Upper lobe of right lung (tissue), 1 donor: ENCODE measurements at regions not wholly inside any gene's neighbourhood (a gene's known extent, or its start where the extent isn't known, plus 50 kb on each side); places are given as distances from the start of the nearest gene placed in this dataset.

Source experiments
- ATAC-seq: fragments of 200-7000 bp; cut with Tn5 transposase; one replicate; pipeline ENCODE4 v1.9.1; 2020; ENCODE audit warnings: mild to moderate bottlenecking, moderate library complexity
- DNase-seq: peaks from one replicate; pipeline ENCODE4 v3.0.0-alpha.2; 2020
- H3K27ac ChIP-seq: fragments of 200-600 bp; one replicate; pipeline ENCODE4 v1.8.0; 2022
- H3K27me3 ChIP-seq: fragments of 200-600 bp; one replicate; pipeline ENCODE4 v1.8.0; 2022; ENCODE audit warnings: mild to moderate bottlenecking
- H3K36me3 ChIP-seq: fragments of 200-600 bp; one replicate; pipeline ENCODE4 v1.8.0; 2022
- H3K4me1 ChIP-seq: fragments of 200-600 bp; one replicate; pipeline ENCODE4 v1.8.0; 2022
- H3K4me3 ChIP-seq: fragments of 200-600 bp; one replicate; pipeline ENCODE4 v1.8.0; 2022; ENCODE audit warnings: mild to moderate bottlenecking
- H3K9me3 ChIP-seq: fragments of 200-600 bp; one replicate; pipeline ENCODE4 v1.8.0; 2022
- intact Hi-C: fragments of 100-400 bp; cut with DNase I; formaldehyde crosslinking; loops from one replicate; pipeline ENCODE4 v1.11.0; 2022
- TF ChIP-seq, protein P1 (sequence below): fragments of 200-600 bp; IDR thresholded peaks from one replicate; pipeline ENCODE4 v1.8.0; 2022; ENCODE audit warnings: antibody characterized with exemption
- donor health status: DM: no; HTN: yes; CAD: no; lungs with severe emphysema.

DNA sequence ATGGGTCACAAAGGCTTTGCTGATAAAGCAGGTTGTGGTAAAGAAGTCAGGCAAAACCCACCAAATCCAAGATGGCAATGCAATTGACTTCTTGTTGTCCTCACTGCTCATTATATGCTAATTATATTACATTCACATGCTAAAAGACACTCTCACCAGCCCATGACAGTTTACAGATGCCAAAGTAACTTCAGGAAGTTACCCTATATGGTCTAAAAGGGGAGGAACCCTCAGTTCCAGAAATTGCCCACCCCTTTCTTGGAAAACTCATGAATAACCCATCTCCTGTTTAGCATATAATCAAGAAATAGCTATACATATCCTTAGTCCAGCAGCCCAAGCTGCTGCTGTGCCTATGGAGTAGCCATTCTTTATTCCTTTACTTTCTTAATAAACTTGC lies 501.1 kb downstream of the MEI4 start:
- Histone ChIP-seq H3K36me3 (no peaks in the 10 kb centered on the region), H3K4me1 (no peaks in the 10 kb centered on the region), H3K4me3 (no peak overlapping the region), H3K27ac (no peak overlapping the region), H3K9me3 (no peaks in the 10 kb centered on the region), H3K27me3 (no peaks in the 10 kb centered on the region)
- no peak for ATAC-seq
- DNase-seq = no peak
- intact Hi-C loops = no loop called here
- TF ChIP-seq, protein P1, sequence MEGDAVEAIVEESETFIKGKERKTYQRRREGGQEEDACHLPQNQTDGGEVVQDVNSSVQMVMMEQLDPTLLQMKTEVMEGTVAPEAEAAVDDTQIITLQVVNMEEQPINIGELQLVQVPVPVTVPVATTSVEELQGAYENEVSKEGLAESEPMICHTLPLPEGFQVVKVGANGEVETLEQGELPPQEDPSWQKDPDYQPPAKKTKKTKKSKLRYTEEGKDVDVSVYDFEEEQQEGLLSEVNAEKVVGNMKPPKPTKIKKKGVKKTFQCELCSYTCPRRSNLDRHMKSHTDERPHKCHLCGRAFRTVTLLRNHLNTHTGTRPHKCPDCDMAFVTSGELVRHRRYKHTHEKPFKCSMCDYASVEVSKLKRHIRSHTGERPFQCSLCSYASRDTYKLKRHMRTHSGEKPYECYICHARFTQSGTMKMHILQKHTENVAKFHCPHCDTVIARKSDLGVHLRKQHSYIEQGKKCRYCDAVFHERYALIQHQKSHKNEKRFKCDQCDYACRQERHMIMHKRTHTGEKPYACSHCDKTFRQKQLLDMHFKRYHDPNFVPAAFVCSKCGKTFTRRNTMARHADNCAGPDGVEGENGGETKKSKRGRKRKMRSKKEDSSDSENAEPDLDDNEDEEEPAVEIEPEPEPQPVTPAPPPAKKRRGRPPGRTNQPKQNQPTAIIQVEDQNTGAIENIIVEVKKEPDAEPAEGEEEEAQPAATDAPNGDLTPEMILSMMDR = no peak

- ATAC-seq (no peak), DNase-seq (no peak)
- no peaks in the 10 kb centered on the region for H3K36me3 ChIP-seq
- TF ChIP-seq, protein P1 = no peak
- H3K4me1 ChIP-seq = no peaks in the 10 kb centered on the region
- H3K9me3 ChIP-seq = no peaks in the 10 kb centered on the region
- H3K27ac ChIP-seq = no peak overlapping the region
- intact Hi-C loops = no loop called here
- H3K27me3 ChIP-seq = no peaks in the 10 kb centered on the region
- no peak overlapping the region for H3K4me3 ChIP-seq
These were observed 504.8 kb downstream of the MEI4 start for GRCh38 chr6:78157606-78158005.

GRCh38 chr6:78188891-78189290 lies 536.1 kb downstream of the MEI4 start:
- no peak overlapping the region for H3K4me3 ChIP-seq
- H3K36me3 ChIP-seq = no peaks in the 10 kb centered on the region
- H3K27ac ChIP-seq = no peak overlapping the region
- DNase-seq (no peak), ATAC-seq (no peak)
- no peaks in the 10 kb centered on the region for H3K27me3 ChIP-seq
- TF ChIP-seq, protein P1 = no peak
- intact Hi-C loops = no loop called here
- no peaks in the 10 kb centered on the region for H3K9me3 ChIP-seq
- no peaks in the 10 kb centered on the region for H3K4me1 ChIP-seq

GRCh38 chr6:78192057-78192456 lies 539.2 kb downstream of the MEI4 start:
- DNase-seq = no peak
- Histone ChIP-seq H3K27ac (no peak overlapping the region), H3K36me3 (no peaks in the 10 kb centered on the region), H3K4me3 (no peak overlapping the region), H3K4me1 (no peaks in the 10 kb centered on the region), H3K9me3 (no peaks in the 10 kb centered on the region), H3K27me3 (no peaks in the 10 kb centered on the region)
- no peak for ATAC-seq
- intact Hi-C loops = no loop called here
- TF ChIP-seq, protein P1 = no peak

- Histone ChIP-seq H3K27ac (no peak overlapping the region), H3K36me3 (no peaks in the 10 kb centered on the region), H3K4me1 (no peaks in the 10 kb centered on the region), H3K4me3 (no peak overlapping the region), H3K27me3 (no peaks in the 10 kb centered on the region), H3K9me3 (no peaks in the 10 kb centered on the region)
- ATAC-seq (no peak), DNase-seq (no peak)
- TF ChIP-seq, protein P1 = no peak
- intact Hi-C loops = no loop called here
These were observed 546.2 kb downstream of the MEI4 start for GRCh38 chr6:78199044-78199443.

- H3K27ac ChIP-seq = no peak overlapping the region
- intact Hi-C loops = no loop called here
- no peaks in the 10 kb centered on the region for H3K36me3 ChIP-seq
- TF ChIP-seq, protein P1 = no peak
- ATAC-seq (no peak), DNase-seq (no peak)
- H3K9me3 ChIP-seq = no peaks in the 10 kb centered on the region
- no peaks in the 10 kb centered on the region for H3K27me3 ChIP-seq
- H3K4me1 ChIP-seq = no peaks in the 10 kb centered on the region
- no peak overlapping the region for H3K4me3 ChIP-seq
These were observed 569.4 kb downstream of the MEI4 start for GRCh38 chr6:78222226-78222625.
